HCT116 (cell line): ENCODE measurements at regions not wholly inside any gene's neighbourhood (a gene's known extent, or its start where the extent isn't known, plus 50 kb on each side); places are given as distances from the start of the nearest gene placed in this dataset.

Source experiments
- CBX3 ChIP-seq: IDR thresholded peaks from 2 replicates; pipeline ENCODE4 v1.6.1; 2012; ENCODE audit warnings: low read depth
- EZH2 ChIP-seq: fragments of 200-600 bp; sonication (generic); IDR thresholded peaks from 2 replicates; pipeline ENCODE4 v1.6.1; 2017; ENCODE audit warnings: antibody characterized with exemption, mixed run types
- POLR2AphosphoS5 ChIP-seq: IDR thresholded peaks from 2 replicates; pipeline ENCODE4 v1.6.1; 2011; ENCODE audit warnings: mild to moderate bottlenecking, low read depth, low read length, moderate library complexity
- TF ChIP-seq, protein P1 (sequence below): IDR thresholded peaks from 2 replicates; pipeline ENCODE4 v1.6.1; 2012
- TF ChIP-seq, protein P2 (sequence below), 3 experiments: fragments of 200-600 bp in 1 of 3; sonication (generic) in 1 of 3; IDR thresholded peaks in 2 of 3; conservative IDR thresholded peaks in 1 of 3; 2 replicates each; pipeline ENCODE4 v1.5.1; 2012 to 2017; ENCODE audit warnings: low read depth in 2 of 3, low read length in 2 of 3, antibody characterized with exemption in 1 of 3, borderline replicate concordance in 1 of 3, control low read depth in 1 of 3, mild to moderate bottlenecking in 1 of 3, mixed read lengths in 1 of 3, mixed run types in 1 of 3, moderate library complexity in 1 of 3; ENCODE audit not compliant: insufficient read depth in 1 of 3

DNA sequence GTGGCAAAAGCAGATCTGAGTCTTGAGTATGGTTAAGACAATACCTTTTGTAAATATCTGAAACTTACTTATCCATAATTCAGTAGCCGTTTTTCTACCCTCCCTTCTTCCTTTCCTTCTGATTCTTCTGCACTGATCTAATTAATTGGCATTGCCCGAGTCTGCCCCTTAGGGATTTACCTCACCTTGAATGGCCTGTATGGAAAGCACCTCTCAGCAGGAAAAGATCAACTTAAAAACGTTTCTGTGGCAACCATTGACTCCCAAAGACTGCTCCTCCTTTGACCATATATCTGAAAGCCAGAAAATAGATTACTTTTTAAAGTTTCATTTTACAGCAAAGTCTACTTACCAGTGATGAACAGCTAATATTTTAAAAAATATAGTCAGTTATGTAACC, 496.5 kb upstream of the LCORL start:
- TF ChIP-seq POLR2AphosphoS5 (no peak), CBX3 (no peak), EZH2 (no peak)
- TF ChIP-seq, protein P1, sequence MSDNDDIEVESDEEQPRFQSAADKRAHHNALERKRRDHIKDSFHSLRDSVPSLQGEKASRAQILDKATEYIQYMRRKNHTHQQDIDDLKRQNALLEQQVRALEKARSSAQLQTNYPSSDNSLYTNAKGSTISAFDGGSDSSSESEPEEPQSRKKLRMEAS = no peak
- TF ChIP-seq, protein P2, sequence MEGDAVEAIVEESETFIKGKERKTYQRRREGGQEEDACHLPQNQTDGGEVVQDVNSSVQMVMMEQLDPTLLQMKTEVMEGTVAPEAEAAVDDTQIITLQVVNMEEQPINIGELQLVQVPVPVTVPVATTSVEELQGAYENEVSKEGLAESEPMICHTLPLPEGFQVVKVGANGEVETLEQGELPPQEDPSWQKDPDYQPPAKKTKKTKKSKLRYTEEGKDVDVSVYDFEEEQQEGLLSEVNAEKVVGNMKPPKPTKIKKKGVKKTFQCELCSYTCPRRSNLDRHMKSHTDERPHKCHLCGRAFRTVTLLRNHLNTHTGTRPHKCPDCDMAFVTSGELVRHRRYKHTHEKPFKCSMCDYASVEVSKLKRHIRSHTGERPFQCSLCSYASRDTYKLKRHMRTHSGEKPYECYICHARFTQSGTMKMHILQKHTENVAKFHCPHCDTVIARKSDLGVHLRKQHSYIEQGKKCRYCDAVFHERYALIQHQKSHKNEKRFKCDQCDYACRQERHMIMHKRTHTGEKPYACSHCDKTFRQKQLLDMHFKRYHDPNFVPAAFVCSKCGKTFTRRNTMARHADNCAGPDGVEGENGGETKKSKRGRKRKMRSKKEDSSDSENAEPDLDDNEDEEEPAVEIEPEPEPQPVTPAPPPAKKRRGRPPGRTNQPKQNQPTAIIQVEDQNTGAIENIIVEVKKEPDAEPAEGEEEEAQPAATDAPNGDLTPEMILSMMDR (IDR thresholded peaks at IDR 0.05 in 2 of 3, conservative IDR thresholded peaks at IDR 0.05 in 1 of 3; ENCODE audit: borderline replicate concordance in 1 of 3, insufficient read depth in 1 of 3, low read depth in 2 of 3, low read length in 2 of 3) = no peak
